PC-3 (cell line): ENCODE measurements at regions not wholly inside any gene's neighbourhood (a gene's known extent, or its start where the extent isn't known, plus 50 kb on each side); places are given as distances from the start of the nearest gene placed in this dataset.
A peak's percentile ranks its signal among the peaks of the same experiment; 100 is the strongest.

Experiments
- ATAC-seq: fragments of 200-7000 bp; cut with Tn5 transposase; 2 replicates; pipeline ENCODE4 v1.9.1; 2020; ENCODE audit warnings: mild to moderate bottlenecking, moderate library complexity
- BruUV-seq: library from RNA; stranded (reverse); fragments of 400-500 nt; replicated peaks from 2 replicates; lab custom pipeline; 2021; lab: Mats Ljungman, UMichigan
- CTCF ChIA-PET: fragments of 300-600 bp; sonication (Branson Sonifier 250); formaldehyde crosslinking; loops from one replicate; lab custom pipeline; 2022; ENCODE audit warnings: antibody characterized with exemption; lab: Charles Lee
- POLR2A ChIA-PET: fragments of 300-600 bp; sonication (Branson Sonifier 250); formaldehyde crosslinking; loops from one replicate; lab custom pipeline; 2022; ENCODE audit warnings: antibody characterized with exemption; ENCODE audit not compliant: unreplicated experiment; lab: Charles Lee
- DNase-seq: peaks from one replicate; pipeline ENCODE4 v3.0.0-alpha.2; 2015
- H2AFZ ChIP-seq: fragments of 300-600 bp; sonication (generic); 2 replicates; pipeline ENCODE4 v1.6.0; 2016; ENCODE audit warnings: antibody characterized with exemption, low read length
- H3F3A ChIP-seq: fragments of 300-600 bp; sonication (generic); one replicate; pipeline ENCODE4 v1.6.0; 2017; ENCODE audit warnings: antibody characterized with exemption, low read length, control low read depth, mild to moderate bottlenecking; ENCODE audit not compliant: unreplicated experiment
- H3K27ac ChIP-seq: fragments of 300-600 bp; sonication (generic); 2 replicates; pipeline ENCODE4 v1.5.1; 2016; ENCODE audit warnings: mild to moderate bottlenecking, low read length
- H3K27me3 ChIP-seq: fragments of 300-600 bp; sonication (generic); 2 replicates; pipeline ENCODE4 v1.6.1; 2016; ENCODE audit warnings: low read length, mixed read lengths
- H3K36me3 ChIP-seq: fragments of 300-600 bp; sonication (generic); 2 replicates; pipeline ENCODE4 v1.6.1; 2016; ENCODE audit warnings: low read depth, mixed run types, low read length, mixed read lengths
- H3K4me1 ChIP-seq: fragments of 300-600 bp; sonication (generic); 2 replicates; pipeline ENCODE4 v1.5.1; 2016; ENCODE audit warnings: low read length; ENCODE audit not compliant: insufficient read depth
- H3K4me2 ChIP-seq: fragments of 300-600 bp; sonication (generic); 2 replicates; pipeline ENCODE4 v1.6.0; 2016; ENCODE audit warnings: low read length
- H3K4me3 ChIP-seq: fragments of 300-600 bp; sonication (generic); 2 replicates; pipeline ENCODE4 v1.5.1; 2016; ENCODE audit warnings: mild to moderate bottlenecking, low read length, mixed read lengths
- H3K79me2 ChIP-seq: fragments of 300-600 bp; sonication (generic); 2 replicates; pipeline ENCODE4 v1.6.1; 2017; ENCODE audit warnings: low read length, mixed read lengths
- H3K9ac ChIP-seq: fragments of 300-600 bp; sonication (generic); 2 replicates; pipeline ENCODE4 v1.6.0; 2016; ENCODE audit warnings: mild to moderate bottlenecking, low read length
- H3K9me2 ChIP-seq: fragments of 300-600 bp; sonication (generic); replicated peaks from 2 replicates; pipeline ENCODE4 v1.6.1; 2016; ENCODE audit warnings: mixed run types, low read length, mixed read lengths
- H3K9me3 ChIP-seq: fragments of 300-600 bp; sonication (generic); 2 replicates; pipeline ENCODE4 v1.6.1; 2016; ENCODE audit warnings: low read length, mixed read lengths
- H4K20me1 ChIP-seq: fragments of 300-600 bp; sonication (generic); 2 replicates; pipeline ENCODE4 v1.6.1; 2016; ENCODE audit warnings: low read length, mixed read lengths
- EZH2 ChIP-seq: fragments of 300-600 bp; sonication (generic); IDR thresholded peaks from one replicate; pipeline ENCODE4 v1.6.1; 2017; ENCODE audit warnings: antibody characterized with exemption, mild to moderate bottlenecking, low read length; ENCODE audit not compliant: unreplicated experiment
- EZH2phosphoT487 ChIP-seq: fragments of 300-600 bp; sonication (generic); IDR thresholded peaks from 2 replicates; pipeline ENCODE4 v1.6.1; 2018; ENCODE audit warnings: mild to moderate bottlenecking, antibody characterized with exemption, low read length, borderline replicate concordance
- intact Hi-C: fragments of 100-400 bp; cut with micrococcal nuclease; formaldehyde crosslinking; loops from 2 replicates; pipeline ENCODE4 v1.9.0; 2023
- TF ChIP-seq, protein P1 (sequence below): fragments of 300-600 bp; sonication (generic); conservative IDR thresholded peaks from 2 replicates; pipeline ENCODE4 v1.5.1; 2017; ENCODE audit warnings: antibody characterized with exemption, low read depth, mild to moderate bottlenecking, low read length

GRCh38 chr16:86825631-86826030 is 247.3 kb downstream of the FOXL1 start:
- Histone ChIP-seq H3K4me2 (peak overlapping the region; percentile 74), H3K27me3 (no peaks in the 10 kb centered on the region), H3K79me2 (no peaks in the 10 kb centered on the region), H2AFZ (no peak overlapping the region), H3K4me1 (peaks cover 60% of the 10 kb centered on the region), H3K9me2 (no peaks in the 10 kb centered on the region), H3F3A (peaks cover 5% of the 10 kb centered on the region), H4K20me1 (no peaks in the 10 kb centered on the region), H3K9ac (peak overlapping the region; percentile 81), H3K4me3 (0 out of 2 replicates have a peak overlapping the region, but pooled peaks have one; percentile 16), H3K9me3 (no peaks in the 10 kb centered on the region), H3K27ac (peak overlapping the region; percentile 98), H3K36me3 (no peaks in the 10 kb centered on the region)
- intact Hi-C loops: no loop called here
- ChIA-PET CTCF (no interaction called here), POLR2A (no interaction called here)
- DNase-seq (no peak), ATAC-seq (no peak)
- TF ChIP-seq EZH2phosphoT487: no peak
- TF ChIP-seq EZH2: no peak
- TF ChIP-seq, protein P1, sequence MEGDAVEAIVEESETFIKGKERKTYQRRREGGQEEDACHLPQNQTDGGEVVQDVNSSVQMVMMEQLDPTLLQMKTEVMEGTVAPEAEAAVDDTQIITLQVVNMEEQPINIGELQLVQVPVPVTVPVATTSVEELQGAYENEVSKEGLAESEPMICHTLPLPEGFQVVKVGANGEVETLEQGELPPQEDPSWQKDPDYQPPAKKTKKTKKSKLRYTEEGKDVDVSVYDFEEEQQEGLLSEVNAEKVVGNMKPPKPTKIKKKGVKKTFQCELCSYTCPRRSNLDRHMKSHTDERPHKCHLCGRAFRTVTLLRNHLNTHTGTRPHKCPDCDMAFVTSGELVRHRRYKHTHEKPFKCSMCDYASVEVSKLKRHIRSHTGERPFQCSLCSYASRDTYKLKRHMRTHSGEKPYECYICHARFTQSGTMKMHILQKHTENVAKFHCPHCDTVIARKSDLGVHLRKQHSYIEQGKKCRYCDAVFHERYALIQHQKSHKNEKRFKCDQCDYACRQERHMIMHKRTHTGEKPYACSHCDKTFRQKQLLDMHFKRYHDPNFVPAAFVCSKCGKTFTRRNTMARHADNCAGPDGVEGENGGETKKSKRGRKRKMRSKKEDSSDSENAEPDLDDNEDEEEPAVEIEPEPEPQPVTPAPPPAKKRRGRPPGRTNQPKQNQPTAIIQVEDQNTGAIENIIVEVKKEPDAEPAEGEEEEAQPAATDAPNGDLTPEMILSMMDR: no peak
- no TSS peak for BruUV-seq

DNA sequence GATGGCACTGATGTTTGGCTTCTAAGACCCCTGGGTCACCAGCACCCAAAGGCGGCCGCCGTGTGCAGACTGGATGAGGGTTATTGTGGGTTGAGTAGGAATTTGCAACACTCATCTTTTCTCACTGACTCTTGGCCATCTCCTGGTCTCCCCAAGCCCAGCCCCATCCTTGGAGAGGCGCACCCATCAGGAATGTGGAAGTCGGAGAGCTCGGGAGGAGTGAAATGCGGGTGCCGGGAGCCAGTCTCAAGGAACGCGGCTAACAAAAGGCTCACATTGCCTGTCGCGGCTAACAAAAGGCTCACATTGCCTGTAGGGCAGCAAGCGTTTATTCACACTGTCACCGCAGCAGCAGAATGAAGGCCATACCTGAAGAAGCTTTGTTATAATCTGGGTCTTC is 248.6 kb downstream of the FOXL1 start:
- TF ChIP-seq EZH2: no peak
- TF ChIP-seq, protein P1: no peak
- TF ChIP-seq EZH2phosphoT487: no peak
- ATAC-seq (no peak), DNase-seq (no peak)
- Histone ChIP-seq H3F3A (peaks cover 5% of the 10 kb centered on the region), H3K9ac (no peak overlapping the region), H2AFZ (no peak overlapping the region), H4K20me1 (no peaks in the 10 kb centered on the region), H3K79me2 (no peaks in the 10 kb centered on the region), H3K27ac (no peak overlapping the region), H3K9me2 (no peaks in the 10 kb centered on the region), H3K9me3 (no peaks in the 10 kb centered on the region), H3K4me2 (no peak overlapping the region), H3K4me3 (no peak overlapping the region), H3K36me3 (no peaks in the 10 kb centered on the region), H3K27me3 (no peaks in the 10 kb centered on the region), H3K4me1 (peaks cover 50% of the 10 kb centered on the region)
- ChIA-PET POLR2A (no interaction called here), CTCF (interaction anchor here (0.7 kb wide), 1 partner anchor 24 kb away, joined by 3 read pairs; no protein-coding TSS in a partner anchor)
- no TSS peak for BruUV-seq
- intact Hi-C loops: no loop called here

DNA sequence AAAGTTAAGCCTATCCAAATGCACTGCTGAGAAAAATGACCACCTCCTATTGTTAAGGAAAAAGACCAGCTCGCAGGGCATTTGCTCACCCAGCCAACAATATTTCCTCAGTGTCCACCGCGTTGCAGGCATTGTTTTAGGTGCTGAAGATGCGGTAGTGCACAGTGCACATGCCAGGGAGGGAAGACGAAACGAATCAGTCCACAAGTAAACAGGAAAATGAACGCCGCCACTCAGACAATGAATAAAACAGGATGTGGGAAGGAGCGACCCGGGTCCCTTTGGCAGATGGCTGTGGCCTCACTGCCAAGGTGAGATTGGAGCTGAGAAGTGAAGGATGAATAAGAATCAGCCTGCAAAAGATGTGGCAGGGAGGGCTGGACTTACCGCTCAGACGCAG is 249.2 kb downstream of the FOXL1 start:
- ATAC-seq (peak; percentile 6; the same call in 1 of the 2 replicates), DNase-seq (peak; percentile 37)
- H3K4me3 ChIP-seq: no peak overlapping the region
- H2AFZ ChIP-seq: peak overlapping the region; percentile 64
- BruUV-seq: no TSS peak
- H4K20me1 ChIP-seq: no peaks in the 10 kb centered on the region
- TF ChIP-seq EZH2: no peak
- TF ChIP-seq EZH2phosphoT487: no peak
- TF ChIP-seq, protein P1: no peak
- no peaks in the 10 kb centered on the region for H3K9me2 ChIP-seq
- H3K9me3 ChIP-seq: no peaks in the 10 kb centered on the region
- ChIA-PET POLR2A (no interaction called here), CTCF (interaction anchor here (0.6 to 0.7 kb wide), 2 partner anchors 23 to 159 kb away, joined by 3 to 4 read pairs; no protein-coding TSS in a partner anchor)
- no peaks in the 10 kb centered on the region for H3K79me2 ChIP-seq
- intact Hi-C loops: no loop called here
- no peak overlapping the region for H3K9ac ChIP-seq
- peaks cover 44% of the 10 kb centered on the region for H3K4me1 ChIP-seq
- no peaks in the 10 kb centered on the region for H3K27me3 ChIP-seq
- no peaks in the 10 kb centered on the region for H3K36me3 ChIP-seq
- peaks cover 5% of the 10 kb centered on the region for H3F3A ChIP-seq
- H3K4me2 ChIP-seq: peak overlapping the region; percentile 54
- no peak overlapping the region for H3K27ac ChIP-seq
